ENCODE measurements at regions not wholly inside any gene's neighbourhood (a gene's known extent, or its start where the extent isn't known, plus 50 kb on each side); places are given as distances from the start of the nearest gene placed in this dataset.

GRCh38 chr5:103896593-103896992, 334.0 kb upstream of the NUDT12 start:
- Histone ChIP-seq H3K18ac (ENCODE audit: low read depth, low read length) (no peak overlapping the region), H3K79me1 (ENCODE audit: low read depth in 1 of 2, low read length in 2 of 2) (no peaks in the 10 kb centered on the region), H2BK15ac (ENCODE audit: low read depth, low read length) (no peak overlapping the region), H3K4me2 (ENCODE audit: low read depth, low read length) (no peak overlapping the region), H2AK9ac (replicated peaks; ENCODE audit: low read depth, low read length, poor library complexity) (no peak overlapping the region), H3K9me3 (ENCODE audit: control insufficient read depth, insufficient read depth, low read length) (no peaks in the 10 kb centered on the region), H3K36me3 (ENCODE audit: control insufficient read depth, insufficient read depth, low read length) (no peaks in the 10 kb centered on the region), H4K5ac (ENCODE audit: low read depth, low read length) (no peak overlapping the region), H3K4ac (ENCODE audit: low read depth, low read length) (no peak overlapping the region), H3K4me3 (ENCODE audit: insufficient read depth, low read depth, low read length) (no peak overlapping the region), H4K91ac (ENCODE audit: insufficient read depth, low read depth, low read length) (no peak overlapping the region), H2BK5ac (ENCODE audit: low read depth, low read length, poor library complexity, severe bottlenecking) (no peak overlapping the region), H2AK5ac (ENCODE audit: low read depth, low read length) (no peak overlapping the region), H3K9ac (ENCODE audit: low read depth, low read length) (no peak overlapping the region), H3K27me3 (ENCODE audit: control insufficient read depth, insufficient read depth, low read length) (no peaks in the 10 kb centered on the region), H3K27ac (ENCODE audit: insufficient read depth, low read length) (no peak overlapping the region), H2BK20ac (ENCODE audit: low read depth, low read length) (no peak overlapping the region), H3K14ac (replicated peaks; ENCODE audit: low read depth, low read length) (no peak overlapping the region), H4K8ac (ENCODE audit: low read depth in 2 of 2, low read length in 2 of 2) (no peak overlapping the region), H3K4me1 (ENCODE audit: control insufficient read depth, insufficient read depth, low read length) (no peaks in the 10 kb centered on the region), H3K23ac (ENCODE audit: low read depth, low read length) (no peak overlapping the region), H3K56ac (ENCODE audit: extremely low read depth, insufficient read depth, low read length) (no peak overlapping the region), H4K20me1 (ENCODE audit: insufficient read depth, low read length) (no peaks in the 10 kb centered on the region), H2BK120ac (ENCODE audit: low read depth, low read length) (no peak overlapping the region), H2AFZ (replicated peaks; ENCODE audit: low read length, poor library complexity) (no peak overlapping the region), H3K9me1 (ENCODE audit: insufficient read depth, low read length) (no peaks in the 10 kb centered on the region)
- CTCF ChIA-PET, result no interaction called here
- dilution Hi-C loops (cut with HindIII; ENCODE audit: low sequenced_read_pairs, unreplicated experiment), result no loop called here
- in situ Hi-C loops (cut with MboI; ENCODE audit: low sequenced_read_pairs), result no loop called here
- DNase-seq (no peak), ATAC-seq (ENCODE audit: low read depth) (no peak)
- no peak for TF ChIP-seq BHLHE40 (IDR thresholded peaks at IDR 0.05; ENCODE audit: low read depth, low read length)
- BruUV-seq (replicated peaks), result no TSS peak
- intact Hi-C loops (cut with micrococcal nuclease), result no loop called here
- POLR2A ChIA-PET (ENCODE audit: unreplicated experiment), result no interaction called here
- WGBS, 2 experiments (ENCODE audit: extremely low coverage in 2 of 2, insufficient read length in 1 of 2), result no CpG with 5 or more reads among the region's 3 CpGs

All from IMR-90 (cell line).